SW480 (cell line): ENCODE measurements at regions not wholly inside any gene's neighbourhood (a gene's known extent, or its start where the extent isn't known, plus 50 kb on each side); places are given as distances from the start of the nearest gene placed in this dataset.

ENCODE experiments used
- DNase-seq: peaks from one replicate; pipeline ENCODE4 v3.0.0-alpha.2; 2016; ENCODE audit warnings: low spot score

GRCh38 chr5:3142261-3143027 lies 391.0 kb upstream of the IRX2 start:
- DNase-seq: peak; percentile 51

- DNase-seq: no peak
Measured at GRCh38 chr5:3140117-3140516, 388.6 kb upstream of the IRX2 start.

- DNase-seq: peak; percentile 73
Measured at GRCh38 chr5:3139499-3139931, 388.0 kb upstream of the IRX2 start.

GRCh38 chr5:3131161-3131560 lies 379.7 kb upstream of the IRX2 start:
- no peak for DNase-seq

- DNase-seq: no peak
Measured at GRCh38 chr5:3129252-3129651, 377.8 kb upstream of the IRX2 start.

- DNase-seq: no peak
Measured at GRCh38 chr5:3127423-3127911, 376.0 kb upstream of the IRX2 start.

- no peak for DNase-seq
Measured at GRCh38 chr5:3126639-3127038, 375.2 kb upstream of the IRX2 start.

- no peak for DNase-seq
Measured at GRCh38 chr5:3124410-3124809, 372.9 kb upstream of the IRX2 start.

GRCh38 chr5:3123763-3124157 lies 372.3 kb upstream of the IRX2 start:
- no peak for DNase-seq

- no peak for DNase-seq
Measured at GRCh38 chr5:3122985-3123762, 371.7 kb upstream of the IRX2 start.

GRCh38 chr5:3122216-3122615 lies 370.7 kb upstream of the IRX2 start:
- DNase-seq: peak; percentile 48

GRCh38 chr5:3121813-3122212 lies 370.3 kb upstream of the IRX2 start:
- DNase-seq: no peak

- no peak for DNase-seq
Measured at GRCh38 chr5:3120028-3120427, 368.6 kb upstream of the IRX2 start.

- no peak for DNase-seq
Measured at GRCh38 chr5:3119435-3119834, 368.0 kb upstream of the IRX2 start.

- no peak for DNase-seq
Measured at GRCh38 chr5:3118340-3118739, 366.9 kb upstream of the IRX2 start.

- DNase-seq: no peak
Measured at GRCh38 chr5:3116366-3116765, 364.9 kb upstream of the IRX2 start.

- no peak for DNase-seq
Measured at GRCh38 chr5:3114467-3114866, 363.0 kb upstream of the IRX2 start.

GRCh38 chr5:3110371-3110770 lies 358.9 kb upstream of the IRX2 start:
- DNase-seq: no peak

- no peak for DNase-seq
Measured at GRCh38 chr5:3107156-3107611, 355.7 kb upstream of the IRX2 start.

- no peak for DNase-seq
Measured at GRCh38 chr5:3105581-3105980, 354.1 kb upstream of the IRX2 start.

- DNase-seq: no peak
Measured at GRCh38 chr5:3105172-3105571, 353.7 kb upstream of the IRX2 start.

- DNase-seq: no peak
Measured at GRCh38 chr5:3104429-3105060, 353.1 kb upstream of the IRX2 start.
